Stimulated activated naive CD8-positive, alpha-beta T cell treated with anti-CD3 and anti-CD28 coated beads, Interleukin-15, amount 100 ng/mL, for 72 hours (primary cell): ENCODE measurements at regions not wholly inside any gene's neighbourhood (a gene's known extent, or its start where the extent isn't known, plus 50 kb on each side); places are given as distances from the start of the nearest gene placed in this dataset.
"Not testable (repeated sequence)": the region's sequence is repeated elsewhere in the genome, so short reads cannot be mapped to it uniquely, and the experiment has no call there.

ENCODE experiments used
- ATAC-seq: fragments of 150-1000 bp; cut with Tn5 transposase; 2 replicates; pipeline ENCODE4 v1.10.0; 2021; ENCODE audit warnings: mild to moderate bottlenecking, moderate library complexity
- DNase-seq, 2 donors: peaks; one replicate each; pipeline ENCODE4 v3.0.0; 2021 to 2022
- H3K27ac Mint-ChIP-seq, 2 donors: one replicate each; pipeline ENCODE4 v1.8.0; 2022; ENCODE audit warnings: mild to moderate bottlenecking in 2 of 2, mixed read lengths in 2 of 2, moderate library complexity in 2 of 2
- H3K27me3 Mint-ChIP-seq: one replicate; pipeline ENCODE4 v1.8.0; 2022; ENCODE audit warnings: mixed read lengths
- H3K4me1 Mint-ChIP-seq: one replicate; pipeline ENCODE4 v1.8.0; 2022; ENCODE audit warnings: mild to moderate bottlenecking, mixed read lengths
- H3K4me3 Mint-ChIP-seq, 2 donors: one replicate each; pipeline ENCODE4 v1.8.0; 2022; ENCODE audit warnings: mild to moderate bottlenecking in 2 of 2, mixed read lengths in 2 of 2, moderate library complexity in 1 of 2
- H3K9me3 Mint-ChIP-seq, 2 donors: one replicate each; pipeline ENCODE4 v1.8.0; 2022; ENCODE audit warnings: mixed read lengths in 2 of 2

- Mint-ChIP-seq H3K9me3 (no peaks in the 10 kb centered on the region), H3K4me3 (no peak overlapping the region)
- ATAC-seq, result no peak
Measured at GRCh38 chr20:30500829-30501440, 756.5 kb upstream of the DEFB115 start.

DNA sequence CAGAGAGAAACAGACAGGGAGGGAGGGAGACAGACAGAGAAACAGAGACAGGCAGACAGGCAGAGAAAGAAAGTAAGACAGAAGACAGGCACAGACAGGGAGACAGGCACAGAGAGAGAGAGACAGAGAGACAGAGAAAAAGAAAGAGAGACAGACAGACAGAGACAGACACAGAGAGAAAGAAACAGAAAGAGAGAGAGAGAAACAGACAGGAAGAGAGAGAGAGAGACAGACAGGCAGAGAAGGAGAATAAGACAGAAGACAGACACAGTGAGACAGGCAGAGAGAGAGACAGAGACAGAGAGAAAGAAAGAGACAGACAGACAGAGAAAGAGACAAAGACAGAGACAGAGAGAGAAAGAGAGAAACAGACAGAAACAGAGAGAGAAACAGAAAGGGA, 754.8 kb upstream of the DEFB115 start:
- H3K27ac Mint-ChIP-seq, result no peak overlapping the region
- no peak for ATAC-seq
- no peak overlapping the region for H3K4me3 Mint-ChIP-seq
- H3K9me3 Mint-ChIP-seq, result no peaks in the 10 kb centered on the region
- H3K27me3 Mint-ChIP-seq, result no peaks in the 10 kb centered on the region
- no peaks in the 10 kb centered on the region for H3K4me1 Mint-ChIP-seq
- DNase-seq, result no peak

More at GRCh38 chr20:30500829-30501440, 756.5 kb upstream of the DEFB115 start:
- Mint-ChIP-seq H3K27ac (no peak overlapping the region), H3K4me1 (no peaks in the 10 kb centered on the region), H3K27me3 (no peaks in the 10 kb centered on the region)
- no peak for DNase-seq

- not testable (repeated sequence) for ATAC-seq, H3K4me1 Mint-ChIP-seq, H3K27me3 Mint-ChIP-seq, H3K4me3 Mint-ChIP-seq, DNase-seq, H3K9me3 Mint-ChIP-seq, H3K27ac Mint-ChIP-seq
Measured at GRCh38 chr20:30503204-30503603, 754.3 kb upstream of the DEFB115 start.

- Mint-ChIP-seq H3K27ac (no peak overlapping the region), H3K9me3 (peaks cover 5 to 10% of the 10 kb centered on the region in 2 donors), H3K4me1 (no peaks in the 10 kb centered on the region), H3K4me3 (no peak overlapping the region), H3K27me3 (no peaks in the 10 kb centered on the region)
- no peak for DNase-seq
- no peak for ATAC-seq
Measured at GRCh38 chr20:30503992-30504570, 753.4 kb upstream of the DEFB115 start.

GRCh38 chr20:30505566-30505965, 751.9 kb upstream of the DEFB115 start:
- H3K27ac Mint-ChIP-seq, result no peak overlapping the region
- H3K9me3 Mint-ChIP-seq, result peaks cover 16 to 23% of the 10 kb centered on the region in 2 donors
- ATAC-seq (no peak), DNase-seq (no peak)
- no peak overlapping the region for H3K4me3 Mint-ChIP-seq
- H3K4me1 Mint-ChIP-seq, result no peaks in the 10 kb centered on the region
- H3K27me3 Mint-ChIP-seq, result no peaks in the 10 kb centered on the region

DNA sequence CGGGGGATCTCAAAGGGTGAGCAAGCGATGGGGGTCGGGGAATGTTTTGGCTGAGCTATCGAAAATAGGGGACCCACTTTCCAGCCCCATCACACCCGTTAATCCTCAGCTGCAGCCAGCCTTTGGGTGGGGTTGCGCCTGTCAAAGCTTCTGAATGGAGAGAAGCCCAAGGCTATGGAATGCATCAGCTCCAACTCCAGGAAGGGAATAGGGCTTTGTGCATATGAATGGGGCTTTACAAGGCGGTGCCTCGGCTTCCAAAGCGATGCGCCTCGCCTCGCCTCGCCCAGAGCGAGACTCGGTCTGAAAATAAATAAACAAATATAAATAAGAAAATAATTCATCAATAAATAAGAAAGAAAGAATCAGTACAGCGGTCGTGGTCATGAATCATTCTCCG, 751.4 kb upstream of the DEFB115 start:
- Mint-ChIP-seq H3K4me3 (no peak overlapping the region), H3K4me1 (no peaks in the 10 kb centered on the region), H3K27me3 (no peaks in the 10 kb centered on the region), H3K27ac (no peak overlapping the region), H3K9me3 (peaks cover 16 to 28% of the 10 kb centered on the region in 2 donors)
- DNase-seq (no peak), ATAC-seq (no peak)

- not testable (repeated sequence) for ATAC-seq, H3K4me1 Mint-ChIP-seq, H3K27ac Mint-ChIP-seq, H3K4me3 Mint-ChIP-seq, DNase-seq, H3K27me3 Mint-ChIP-seq
- H3K9me3 Mint-ChIP-seq, result peaks cover 16 to 30% of the 10 kb centered on the region in 2 donors
Measured at GRCh38 chr20:30508382-30508781, 749.1 kb upstream of the DEFB115 start.

DNA sequence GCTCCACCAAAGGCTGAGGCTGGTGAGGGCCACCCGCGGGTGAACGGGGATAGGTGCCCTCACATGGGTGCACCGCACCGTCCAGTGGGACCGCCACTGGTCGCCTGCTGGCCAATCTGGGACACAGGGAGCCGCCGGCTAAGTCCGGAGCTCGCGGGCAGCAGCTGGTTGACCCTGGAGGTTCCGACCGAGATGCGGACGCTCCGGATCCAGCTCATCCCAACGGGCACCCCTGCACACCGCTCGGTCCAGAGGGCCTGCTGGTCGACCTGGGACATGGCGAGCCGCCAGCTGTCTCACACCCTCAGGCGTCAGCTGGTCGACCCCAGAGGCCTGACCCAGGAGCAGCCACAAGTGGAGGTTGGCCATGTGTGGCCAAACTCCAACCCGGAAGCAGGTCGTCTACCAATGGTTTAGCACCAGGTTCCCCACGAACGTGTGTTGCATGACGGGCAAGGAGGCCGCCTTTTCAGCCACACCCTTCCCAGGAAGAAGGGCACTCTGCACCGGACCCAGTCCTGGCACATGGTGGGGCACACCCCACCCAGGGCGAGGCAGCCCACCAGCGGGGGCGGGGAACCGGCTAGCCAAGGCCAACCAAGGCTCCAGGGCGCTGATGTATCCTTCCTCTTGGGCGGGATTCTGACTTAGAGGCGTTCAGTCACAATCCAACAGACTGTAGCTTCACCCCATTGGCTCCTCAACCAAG, 746.0 kb upstream of the DEFB115 start:
- ATAC-seq (no peak), DNase-seq (no peak)
- H3K9me3 Mint-ChIP-seq, result peaks cover 24 to 48% of the 10 kb centered on the region in 2 donors
- H3K27me3 Mint-ChIP-seq, result no peaks in the 10 kb centered on the region
- H3K4me1 Mint-ChIP-seq, result no peaks in the 10 kb centered on the region
- H3K4me3 Mint-ChIP-seq, result no peak overlapping the region
- H3K27ac Mint-ChIP-seq, result no peak overlapping the region

- Mint-ChIP-seq H3K27ac (no peak overlapping the region), H3K4me3 (no peak overlapping the region), H3K9me3 (peaks cover 24 to 47% of the 10 kb centered on the region in 2 donors), H3K27me3 (no peaks in the 10 kb centered on the region), H3K4me1 (no peaks in the 10 kb centered on the region)
- peak; percentile 53 for ATAC-seq
- DNase-seq, result no peak
Measured at GRCh38 chr20:30513050-30513628, 744.3 kb upstream of the DEFB115 start.

DNA sequence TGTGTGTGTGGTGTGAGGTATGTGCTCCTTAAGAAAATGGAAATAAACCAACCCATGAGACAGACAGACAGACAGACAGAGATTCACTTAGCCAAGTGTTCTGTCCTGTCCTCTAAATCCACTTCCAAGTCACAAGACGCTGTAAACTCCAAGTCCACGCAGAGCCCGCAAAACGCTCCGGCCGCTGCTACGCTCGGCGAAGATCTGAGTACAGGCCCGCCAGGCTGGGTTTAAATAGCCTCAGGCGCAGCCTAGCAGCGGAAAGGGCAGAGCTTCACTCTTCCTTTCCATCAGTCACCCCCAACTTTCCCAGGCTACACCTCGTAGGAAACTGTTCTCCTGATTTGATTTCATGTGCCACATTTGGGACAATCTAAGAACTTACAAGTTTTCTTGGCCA, 741.5 kb upstream of the DEFB115 start:
- H3K4me1 Mint-ChIP-seq, H3K27ac Mint-ChIP-seq, DNase-seq, ATAC-seq, H3K4me3 Mint-ChIP-seq, H3K27me3 Mint-ChIP-seq: not testable (repeated sequence)
- peaks cover 7 to 22% of the 10 kb centered on the region in 2 donors for H3K9me3 Mint-ChIP-seq

- peaks cover 2 to 13% of the 10 kb centered on the region in 2 donors for H3K9me3 Mint-ChIP-seq
- ATAC-seq, H3K4me3 Mint-ChIP-seq: not testable (repeated sequence)
Measured at GRCh38 chr20:30518906-30519305, 738.6 kb upstream of the DEFB115 start.

DNA sequence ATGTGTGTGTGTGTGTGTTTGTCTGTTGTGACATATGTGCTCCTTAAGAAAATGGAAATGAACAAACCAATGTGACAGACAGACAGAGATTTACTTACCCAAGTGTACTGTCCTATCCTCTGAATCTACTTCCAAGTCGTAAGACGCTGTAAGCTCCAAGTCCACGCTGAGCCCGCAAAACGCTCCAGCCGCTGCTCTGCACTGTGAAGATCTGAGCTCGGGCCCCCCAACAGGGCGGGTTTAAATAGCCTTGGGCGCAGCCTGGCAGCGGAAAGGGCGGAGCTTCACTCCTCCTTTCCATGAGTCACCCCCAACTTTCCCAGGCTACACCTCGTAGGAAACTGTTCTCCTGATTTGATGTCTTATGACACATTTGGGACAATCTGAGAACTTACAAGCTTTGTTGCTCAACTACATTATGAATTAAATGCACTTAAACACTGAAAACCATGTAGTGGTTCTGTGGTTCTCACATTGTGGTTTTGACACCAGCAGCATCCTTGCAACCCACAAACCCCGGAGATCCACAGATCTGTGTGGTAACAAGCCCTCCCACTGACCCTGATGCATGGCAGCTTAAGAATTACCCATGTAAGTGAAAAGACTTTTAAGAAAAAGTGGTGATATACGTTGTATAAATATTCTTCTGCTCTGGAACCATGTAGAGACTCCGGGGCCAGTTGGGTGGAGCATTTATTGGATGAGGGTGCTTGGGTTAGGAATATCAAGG, 735.6 kb upstream of the DEFB115 start:
- DNase-seq, H3K27me3 Mint-ChIP-seq, H3K4me1 Mint-ChIP-seq, H3K4me3 Mint-ChIP-seq, H3K27ac Mint-ChIP-seq, ATAC-seq, H3K9me3 Mint-ChIP-seq: not testable (repeated sequence)

More at GRCh38 chr20:30518906-30519305, 738.6 kb upstream of the DEFB115 start:
- H3K27ac Mint-ChIP-seq, H3K27me3 Mint-ChIP-seq, DNase-seq, H3K4me1 Mint-ChIP-seq: not testable (repeated sequence)

GRCh38 chr20:30524155-30524554, 733.3 kb upstream of the DEFB115 start:
- not testable (repeated sequence) for DNase-seq, ATAC-seq, H3K4me3 Mint-ChIP-seq, H3K4me1 Mint-ChIP-seq, H3K27ac Mint-ChIP-seq, H3K27me3 Mint-ChIP-seq
- peaks cover 5 to 13% of the 10 kb centered on the region in 2 donors for H3K9me3 Mint-ChIP-seq

DNA sequence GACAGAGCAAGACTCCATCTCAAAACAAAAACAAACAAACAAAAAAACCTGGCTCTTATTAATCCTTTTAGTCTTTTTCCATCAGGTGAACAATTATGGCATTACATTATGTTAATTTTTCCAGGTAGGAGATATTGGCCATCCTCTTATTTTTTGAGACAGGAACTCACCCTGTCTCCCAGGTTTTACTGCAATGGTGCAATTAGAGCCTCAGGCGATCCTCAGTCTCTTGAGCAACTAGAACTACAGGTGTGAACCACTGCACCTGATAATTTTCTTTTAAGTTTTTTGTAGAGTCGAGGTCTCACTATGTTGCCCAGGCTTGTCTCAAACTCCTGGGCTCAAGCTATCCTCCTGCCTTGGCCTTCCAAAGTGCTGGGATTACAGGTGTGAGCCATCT, 732.7 kb upstream of the DEFB115 start:
- H3K27ac Mint-ChIP-seq, H3K4me3 Mint-ChIP-seq: not testable (repeated sequence)

DNA sequence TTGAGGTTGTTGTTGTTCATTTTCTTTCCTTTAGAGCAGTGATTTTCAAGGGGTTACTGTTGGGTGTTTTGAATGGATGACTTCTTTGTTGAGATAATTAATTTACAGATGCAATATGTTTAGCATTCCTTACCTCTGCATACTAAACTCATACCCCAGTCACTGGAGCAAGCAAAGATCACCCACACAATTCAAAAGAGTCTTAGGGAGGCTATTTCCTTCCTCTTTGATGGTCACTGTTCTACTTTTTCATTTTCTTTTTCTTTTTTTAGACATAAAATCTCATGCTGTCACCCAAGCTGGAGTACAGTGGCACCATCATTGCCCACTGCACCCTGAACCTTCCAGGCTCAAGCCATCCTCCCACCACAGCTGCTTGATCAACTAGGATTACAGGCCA, 723.8 kb upstream of the DEFB115 start:
- peak overlapping the region in 1 of 2 donors; percentile 95 for H3K27ac Mint-ChIP-seq

More for the DNA sequence above, 732.7 kb upstream of the DEFB115 start:
- ATAC-seq, H3K4me1 Mint-ChIP-seq, DNase-seq, H3K27me3 Mint-ChIP-seq: not testable (repeated sequence)
- peaks cover 9 to 19% of the 10 kb centered on the region in 2 donors for H3K9me3 Mint-ChIP-seq

More for the DNA sequence above, 723.8 kb upstream of the DEFB115 start:
- not testable (repeated sequence) for H3K4me3 Mint-ChIP-seq, DNase-seq, H3K27me3 Mint-ChIP-seq, H3K4me1 Mint-ChIP-seq, ATAC-seq
- peaks cover 12 to 19% of the 10 kb centered on the region in 2 donors for H3K9me3 Mint-ChIP-seq
